ENCODE measurements at regions not wholly inside any gene's neighbourhood (a gene's known extent, or its start where the extent isn't known, plus 50 kb on each side); places are given as distances from the start of the nearest gene placed in this dataset.

GRCh38 chr4:42234817-42235216 is 82.4 kb upstream of the BEND4 start:
- TF ChIP-seq, protein P1, sequence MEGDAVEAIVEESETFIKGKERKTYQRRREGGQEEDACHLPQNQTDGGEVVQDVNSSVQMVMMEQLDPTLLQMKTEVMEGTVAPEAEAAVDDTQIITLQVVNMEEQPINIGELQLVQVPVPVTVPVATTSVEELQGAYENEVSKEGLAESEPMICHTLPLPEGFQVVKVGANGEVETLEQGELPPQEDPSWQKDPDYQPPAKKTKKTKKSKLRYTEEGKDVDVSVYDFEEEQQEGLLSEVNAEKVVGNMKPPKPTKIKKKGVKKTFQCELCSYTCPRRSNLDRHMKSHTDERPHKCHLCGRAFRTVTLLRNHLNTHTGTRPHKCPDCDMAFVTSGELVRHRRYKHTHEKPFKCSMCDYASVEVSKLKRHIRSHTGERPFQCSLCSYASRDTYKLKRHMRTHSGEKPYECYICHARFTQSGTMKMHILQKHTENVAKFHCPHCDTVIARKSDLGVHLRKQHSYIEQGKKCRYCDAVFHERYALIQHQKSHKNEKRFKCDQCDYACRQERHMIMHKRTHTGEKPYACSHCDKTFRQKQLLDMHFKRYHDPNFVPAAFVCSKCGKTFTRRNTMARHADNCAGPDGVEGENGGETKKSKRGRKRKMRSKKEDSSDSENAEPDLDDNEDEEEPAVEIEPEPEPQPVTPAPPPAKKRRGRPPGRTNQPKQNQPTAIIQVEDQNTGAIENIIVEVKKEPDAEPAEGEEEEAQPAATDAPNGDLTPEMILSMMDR (conservative IDR thresholded peaks at IDR 0.05; ENCODE audit: low read depth in 2 of 2) = peak; percentile 17 to 67; a peak in 3 of 4 replicates
- TF ChIP-seq JUNB (IDR thresholded peaks at IDR 0.05; ENCODE audit: unreplicated experiment) (no peak), POLR2AphosphoS5 (IDR thresholded peaks at IDR 0.05; ENCODE audit: low read depth) (no peak), EZH2 (IDR thresholded peaks at IDR 0.05; ENCODE audit: low read depth, unreplicated experiment) (no peak), CREB1 (CRISPR knock-in tag; IDR thresholded peaks at IDR 0.05; ENCODE audit: low read depth) (no peak), EZH2phosphoT487 (IDR thresholded peaks at IDR 0.05; ENCODE audit: unreplicated experiment) (no peak), ZNF114 (CRISPR knock-in tag; IDR thresholded peaks at IDR 0.05) (no peak), ZNF331 (CRISPR knock-in tag; IDR thresholded peaks at IDR 0.05; ENCODE audit: low read depth) (no peak), STAT1 (IDR thresholded peaks at IDR 0.05; ENCODE audit: unreplicated experiment) (no peak), ETS1 (IDR thresholded peaks at IDR 0.05) (no peak)
- TF ChIP-seq, protein P2, sequence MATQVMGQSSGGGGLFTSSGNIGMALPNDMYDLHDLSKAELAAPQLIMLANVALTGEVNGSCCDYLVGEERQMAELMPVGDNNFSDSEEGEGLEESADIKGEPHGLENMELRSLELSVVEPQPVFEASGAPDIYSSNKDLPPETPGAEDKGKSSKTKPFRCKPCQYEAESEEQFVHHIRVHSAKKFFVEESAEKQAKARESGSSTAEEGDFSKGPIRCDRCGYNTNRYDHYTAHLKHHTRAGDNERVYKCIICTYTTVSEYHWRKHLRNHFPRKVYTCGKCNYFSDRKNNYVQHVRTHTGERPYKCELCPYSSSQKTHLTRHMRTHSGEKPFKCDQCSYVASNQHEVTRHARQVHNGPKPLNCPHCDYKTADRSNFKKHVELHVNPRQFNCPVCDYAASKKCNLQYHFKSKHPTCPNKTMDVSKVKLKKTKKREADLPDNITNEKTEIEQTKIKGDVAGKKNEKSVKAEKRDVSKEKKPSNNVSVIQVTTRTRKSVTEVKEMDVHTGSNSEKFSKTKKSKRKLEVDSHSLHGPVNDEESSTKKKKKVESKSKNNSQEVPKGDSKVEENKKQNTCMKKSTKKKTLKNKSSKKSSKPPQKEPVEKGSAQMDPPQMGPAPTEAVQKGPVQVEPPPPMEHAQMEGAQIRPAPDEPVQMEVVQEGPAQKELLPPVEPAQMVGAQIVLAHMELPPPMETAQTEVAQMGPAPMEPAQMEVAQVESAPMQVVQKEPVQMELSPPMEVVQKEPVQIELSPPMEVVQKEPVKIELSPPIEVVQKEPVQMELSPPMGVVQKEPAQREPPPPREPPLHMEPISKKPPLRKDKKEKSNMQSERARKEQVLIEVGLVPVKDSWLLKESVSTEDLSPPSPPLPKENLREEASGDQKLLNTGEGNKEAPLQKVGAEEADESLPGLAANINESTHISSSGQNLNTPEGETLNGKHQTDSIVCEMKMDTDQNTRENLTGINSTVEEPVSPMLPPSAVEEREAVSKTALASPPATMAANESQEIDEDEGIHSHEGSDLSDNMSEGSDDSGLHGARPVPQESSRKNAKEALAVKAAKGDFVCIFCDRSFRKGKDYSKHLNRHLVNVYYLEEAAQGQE (IDR thresholded peaks at IDR 0.05; ENCODE audit: unreplicated experiment) = no peak

Data from GM23338 (cell line).